ENCODE measurements at regions not wholly inside any gene's neighbourhood (a gene's known extent, or its start where the extent isn't known, plus 50 kb on each side); places are given as distances from the start of the nearest gene placed in this dataset.

DNA sequence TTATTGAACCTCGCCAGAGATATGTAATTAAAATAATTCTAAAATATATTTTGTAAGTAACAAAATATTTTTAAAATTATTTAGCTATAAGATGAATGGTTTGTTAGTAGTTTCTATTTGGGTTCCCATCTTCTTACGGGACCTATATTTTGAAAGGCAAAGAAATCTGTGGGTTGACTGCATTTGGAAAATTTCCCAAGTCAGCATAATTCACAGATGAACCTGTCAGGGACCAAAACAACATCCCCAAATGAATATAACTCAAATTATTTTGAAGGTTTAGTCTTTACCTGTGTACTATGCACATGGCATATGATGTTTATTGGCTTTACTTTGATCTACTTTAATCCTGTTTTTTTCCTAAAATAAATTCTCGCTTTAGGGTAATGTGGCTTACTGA lies 607.4 kb upstream of the JAG1 start:
- DNase-seq (ENCODE audit: low read depth in 2 of 2), result no peak

DNA sequence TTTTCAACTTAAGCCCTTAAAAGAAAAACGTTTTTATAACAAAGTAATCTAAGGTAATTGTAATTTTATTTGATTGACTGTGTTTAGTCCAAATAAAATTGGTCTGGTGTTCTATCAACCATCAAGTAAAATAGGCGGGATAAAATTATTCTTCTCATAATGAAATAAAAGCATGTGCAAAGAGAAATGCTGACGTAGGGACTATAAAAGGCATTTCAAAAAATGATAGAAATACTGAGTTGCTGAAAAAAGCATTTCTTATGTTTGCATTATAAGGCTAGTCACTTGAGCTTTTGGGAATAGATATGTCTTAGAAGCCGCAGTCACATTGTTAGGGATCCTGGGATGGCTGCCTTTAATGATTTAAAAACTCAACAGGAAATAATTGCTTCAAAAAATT lies 608.0 kb upstream of the JAG1 start:
- DNase-seq (ENCODE audit: low read depth in 2 of 2), result no peak

DNA sequence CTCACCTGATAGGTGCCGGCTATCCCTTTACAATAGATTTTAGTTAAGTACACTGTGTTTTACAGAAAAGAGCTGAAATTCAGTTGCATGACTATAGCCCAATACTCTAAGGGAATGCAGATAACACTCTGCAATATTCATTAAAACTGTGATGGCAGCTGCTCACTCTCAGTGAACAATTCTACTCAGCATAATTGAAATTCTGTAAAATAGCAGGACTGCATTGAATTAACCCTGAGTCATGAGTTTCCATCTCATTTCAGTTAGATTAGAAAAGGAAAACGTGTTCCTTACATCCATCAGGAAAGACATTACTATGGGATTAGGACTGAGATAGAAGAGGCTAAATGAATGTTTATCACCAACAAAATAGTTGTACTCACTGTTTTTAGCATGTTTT lies 613.3 kb upstream of the JAG1 start:
- DNase-seq (ENCODE audit: low read depth in 2 of 2), result no peak

DNA sequence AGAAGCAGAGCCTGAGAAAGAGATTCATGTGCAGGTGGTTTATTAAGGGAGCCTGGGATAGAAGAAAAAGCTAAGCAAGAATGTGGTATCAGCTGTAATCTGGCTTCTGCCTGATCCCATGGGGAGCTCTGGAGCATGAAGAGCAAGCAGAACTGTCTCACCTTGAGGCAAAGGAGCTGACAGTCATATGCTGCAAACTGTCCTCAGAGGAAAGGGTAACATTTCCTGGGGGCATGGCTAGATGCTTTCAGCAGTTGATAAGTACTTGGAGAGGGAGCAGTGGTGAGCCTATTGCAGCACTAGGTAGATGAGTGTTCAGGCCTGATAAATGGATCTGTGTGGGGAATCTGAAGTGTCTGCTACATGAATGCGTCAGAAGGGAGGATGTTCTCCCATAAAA lies 621.5 kb upstream of the BTBD3 start:
- DNase-seq (ENCODE audit: low read depth in 2 of 2), result no peak

DNA sequence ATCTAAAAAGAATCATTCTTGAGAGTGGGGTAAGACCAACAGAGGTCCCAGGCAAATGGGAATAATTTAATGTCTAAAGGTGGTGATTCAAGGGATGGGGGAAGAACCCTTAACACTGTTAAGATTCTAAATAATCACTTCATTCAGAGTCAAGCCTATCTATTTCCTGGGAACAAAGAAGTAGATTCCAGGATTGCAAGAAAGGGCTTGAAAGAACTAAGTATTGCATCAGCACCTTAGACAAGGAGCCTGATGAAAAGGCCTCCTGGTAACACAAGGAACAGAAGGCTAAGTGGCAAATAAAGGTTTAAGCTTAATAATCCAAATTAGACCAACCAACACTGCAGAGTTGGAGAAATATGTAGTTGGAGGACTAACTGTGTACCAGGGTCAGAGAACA lies 620.7 kb upstream of the BTBD3 start:
- no peak for DNase-seq (ENCODE audit: low read depth in 2 of 2)

DNA sequence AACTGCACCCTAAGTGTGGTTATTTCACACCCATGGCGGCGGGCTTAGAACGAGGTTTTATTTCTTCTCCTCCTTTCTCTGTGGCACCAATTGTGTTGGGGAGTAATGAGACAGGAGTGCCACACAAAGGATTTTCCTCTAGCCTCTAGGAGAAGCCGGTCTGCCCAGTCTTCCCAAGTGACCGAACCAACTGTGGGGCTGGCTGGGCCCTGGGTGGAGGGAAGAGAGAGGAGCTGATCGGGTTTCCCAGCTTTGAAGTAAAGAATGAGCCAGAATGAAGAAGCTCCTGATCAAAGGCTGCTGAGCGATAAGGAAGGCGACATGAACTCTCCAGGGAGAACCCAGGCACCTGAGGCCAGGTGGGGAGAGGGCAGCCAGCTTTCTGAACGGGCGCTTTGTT lies 616.0 kb upstream of the BTBD3 start:
- no peak for DNase-seq (ENCODE audit: low read depth in 2 of 2)

DNA sequence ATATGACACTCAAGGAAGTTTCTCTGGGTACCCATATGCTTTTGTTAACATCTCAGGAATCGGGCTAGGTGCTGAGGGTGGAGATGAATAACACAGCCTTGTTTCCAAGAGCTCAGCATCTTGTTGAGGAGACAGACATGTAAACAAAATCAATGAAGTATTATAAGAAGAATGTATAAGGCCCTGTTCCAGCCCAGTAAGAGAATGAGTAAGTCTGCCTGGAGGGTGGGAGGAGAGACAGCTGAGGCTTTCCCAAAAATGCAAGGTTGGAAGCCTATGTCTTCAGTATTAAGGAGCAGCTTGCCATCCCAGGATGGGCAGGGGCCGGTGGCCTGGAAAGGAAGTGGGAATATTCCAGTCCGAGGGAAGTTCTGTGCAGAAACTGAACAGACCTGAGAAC lies 615.3 kb upstream of the BTBD3 start:
- DNase-seq (ENCODE audit: low read depth in 2 of 2), result no peak

DNA sequence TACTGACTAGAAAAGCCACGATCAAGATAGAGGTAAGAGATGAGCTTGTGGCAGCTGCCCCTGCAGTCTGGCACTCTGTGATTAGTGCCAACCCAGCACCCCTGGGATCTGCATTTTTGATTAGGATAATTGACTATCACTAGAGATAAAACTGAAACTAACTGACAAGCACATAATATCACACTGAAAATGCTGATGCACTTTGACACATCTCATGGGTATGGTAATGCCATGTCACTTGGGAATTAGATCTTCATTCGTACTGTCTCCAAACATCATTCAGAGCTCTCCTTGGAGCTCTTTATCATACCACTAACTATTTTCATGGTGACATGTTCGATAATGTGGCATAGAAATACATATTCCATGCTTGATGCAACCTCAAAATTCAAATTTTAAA lies 612.9 kb upstream of the BTBD3 start:
- no peak for DNase-seq (ENCODE audit: low read depth in 2 of 2)

DNA sequence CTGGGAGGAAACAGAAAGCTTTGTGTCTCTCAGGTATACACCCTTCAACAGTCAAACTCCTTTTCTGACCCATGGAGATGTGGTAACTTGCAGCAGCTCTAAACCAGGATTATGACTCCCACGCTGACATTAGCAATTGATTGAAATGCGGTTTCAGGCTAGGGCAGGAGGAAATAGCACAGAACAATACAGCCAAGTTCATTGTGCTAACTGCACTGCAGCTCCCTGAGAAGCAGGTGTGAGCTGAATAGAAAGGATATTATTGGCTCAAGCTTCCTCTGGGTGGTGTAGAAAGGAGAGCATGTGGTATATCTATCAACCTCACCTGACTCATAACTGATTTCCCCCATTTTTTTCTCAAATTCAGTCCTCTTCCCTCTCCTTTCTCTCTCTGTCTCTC lies 612.3 kb upstream of the BTBD3 start:
- no peak for DNase-seq (ENCODE audit: low read depth in 2 of 2)

DNA sequence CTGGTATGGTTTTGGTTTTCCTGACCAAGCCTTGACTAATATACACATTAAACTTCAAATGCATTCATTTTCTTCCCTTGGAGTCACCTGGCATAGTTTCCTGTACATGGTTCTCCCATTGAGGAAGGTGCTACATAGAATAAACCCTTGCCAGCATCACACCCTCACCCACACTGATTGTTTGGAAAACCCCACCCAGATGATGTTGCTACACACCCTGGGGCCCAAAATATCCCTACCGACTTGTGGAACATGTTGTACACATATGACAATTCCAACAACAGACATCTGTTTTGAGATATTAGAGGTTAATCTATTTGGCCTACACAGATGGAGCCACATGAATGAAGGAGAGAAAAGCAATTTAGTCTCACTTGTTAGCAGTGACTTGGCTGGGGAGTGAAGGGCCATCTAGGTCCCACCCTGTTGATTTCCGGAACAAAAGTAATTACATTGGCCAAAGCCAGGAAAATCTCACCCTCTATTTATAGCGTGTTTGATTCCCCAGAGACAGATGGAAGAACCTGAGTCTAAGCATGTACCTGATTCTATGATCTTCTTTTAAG lies 606.0 kb upstream of the BTBD3 start:
- no peak for DNase-seq (ENCODE audit: low read depth in 2 of 2)

DNA sequence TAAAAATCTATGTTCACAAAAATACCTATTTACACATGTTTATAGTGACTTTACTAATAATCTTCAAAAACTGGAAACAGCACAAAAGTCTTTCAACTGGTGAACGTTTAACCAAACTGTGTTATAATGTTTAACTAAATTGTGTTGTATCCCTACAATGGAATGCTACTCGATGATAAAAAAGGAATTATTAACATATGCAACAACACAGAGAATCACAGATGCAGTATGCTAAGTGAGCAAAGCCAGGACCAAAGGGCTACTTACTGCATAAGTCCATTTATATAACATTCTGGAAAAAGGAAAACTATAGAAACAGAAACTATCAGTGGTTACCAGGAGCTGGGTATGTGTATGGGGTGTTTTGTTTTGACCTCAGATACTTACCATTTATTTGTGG lies 602.2 kb upstream of the BTBD3 start:
- DNase-seq (ENCODE audit: low read depth in 2 of 2), result no peak

DNA sequence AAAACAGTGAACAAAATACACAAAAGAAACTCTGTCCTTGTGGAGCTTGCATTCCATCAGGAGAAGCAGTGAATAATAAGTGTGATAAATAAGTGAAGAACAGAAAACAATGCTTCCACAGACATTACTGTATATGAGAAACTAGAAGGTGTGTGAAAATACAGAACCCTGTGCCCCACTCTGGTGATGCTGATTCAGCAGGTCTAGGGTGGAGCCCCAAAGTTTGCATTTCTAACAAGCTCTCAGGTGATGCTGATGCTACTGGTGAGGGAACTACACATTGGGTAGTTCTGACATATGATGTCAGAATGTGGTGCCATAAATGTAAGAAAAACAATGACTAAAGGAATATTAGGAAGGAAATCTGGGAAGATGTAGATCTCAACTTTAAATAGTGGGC lies 601.4 kb upstream of the BTBD3 start:
- no peak for DNase-seq (ENCODE audit: low read depth in 2 of 2)

DNA sequence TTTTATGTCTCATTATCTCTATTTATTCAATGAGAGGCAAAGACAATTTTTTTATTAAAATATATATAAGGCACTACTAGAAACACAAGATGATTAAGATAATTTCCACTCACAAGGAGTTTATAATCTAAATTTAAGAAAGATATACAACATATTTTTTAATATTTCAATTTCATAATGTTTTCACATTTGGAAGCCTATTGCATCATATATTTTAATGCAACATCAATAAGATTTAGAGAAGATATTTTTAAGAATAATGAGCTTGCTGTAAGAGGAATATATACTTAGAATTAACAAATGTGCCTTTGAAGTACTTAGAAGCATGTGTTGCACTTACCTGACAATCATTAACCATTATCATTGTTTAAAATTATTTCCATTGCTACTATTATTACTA lies 597.7 kb upstream of the BTBD3 start:
- DNase-seq (ENCODE audit: low read depth in 2 of 2), result no peak

DNA sequence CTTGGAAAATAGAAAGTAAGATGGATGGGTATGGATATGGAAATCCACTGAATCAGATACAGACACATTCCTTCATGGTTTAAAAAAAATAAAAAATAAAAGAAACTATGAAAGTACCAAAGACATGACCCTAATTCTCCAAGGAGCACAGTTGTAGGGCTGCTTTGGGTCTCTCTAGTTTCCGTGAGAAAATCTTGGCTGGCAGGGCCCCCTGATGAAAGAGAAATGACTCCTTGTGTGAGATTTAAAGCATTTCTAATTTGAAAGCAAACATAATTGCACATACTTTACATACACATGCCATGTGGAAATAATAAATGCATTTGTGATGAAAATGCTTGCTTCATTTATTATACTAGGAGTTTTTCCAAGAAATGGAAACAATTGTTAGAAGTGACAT lies 593.9 kb upstream of the BTBD3 start:
- no peak for DNase-seq (ENCODE audit: low read depth in 2 of 2)

DNA sequence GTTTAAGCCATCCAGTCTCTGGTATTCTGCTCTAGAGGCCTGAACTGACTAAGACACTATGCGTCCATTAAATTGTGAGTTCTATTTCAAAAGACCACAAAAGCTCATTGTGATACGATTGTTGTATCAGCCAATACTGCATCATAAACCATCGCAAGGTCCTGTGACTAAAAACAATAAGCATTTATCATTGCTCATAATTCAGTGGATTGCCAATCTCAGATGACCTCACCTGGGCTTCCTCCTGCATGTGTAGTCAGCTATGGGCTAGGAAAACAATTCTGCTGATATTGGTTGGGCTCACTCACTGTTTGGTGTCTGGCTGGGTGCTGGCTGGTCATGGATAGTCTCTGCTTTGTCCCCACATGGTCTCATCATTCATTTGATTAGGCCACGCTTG lies 592.7 kb upstream of the BTBD3 start:
- no peak for DNase-seq (ENCODE audit: low read depth in 2 of 2)

DNA sequence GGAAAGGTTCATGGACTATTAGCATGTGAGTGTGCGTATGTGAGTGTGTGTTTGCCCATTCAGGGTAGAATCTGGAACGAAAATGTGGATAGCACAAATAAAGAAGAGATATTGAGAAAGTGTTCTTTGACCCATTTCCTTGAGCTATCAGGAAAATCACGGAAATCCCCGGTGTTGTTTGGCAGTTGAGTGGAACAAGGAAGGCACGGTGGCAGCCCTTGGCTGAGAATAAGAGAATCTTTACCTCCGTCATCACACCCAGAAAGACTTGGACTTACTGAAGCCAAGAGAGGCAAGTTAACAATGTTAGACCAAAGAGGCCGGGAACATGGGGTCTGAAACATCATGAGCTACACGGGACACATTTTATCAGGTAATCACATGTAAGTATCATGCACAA lies 588.9 kb upstream of the BTBD3 start:
- DNase-seq (ENCODE audit: low read depth in 2 of 2), result no peak

DNA sequence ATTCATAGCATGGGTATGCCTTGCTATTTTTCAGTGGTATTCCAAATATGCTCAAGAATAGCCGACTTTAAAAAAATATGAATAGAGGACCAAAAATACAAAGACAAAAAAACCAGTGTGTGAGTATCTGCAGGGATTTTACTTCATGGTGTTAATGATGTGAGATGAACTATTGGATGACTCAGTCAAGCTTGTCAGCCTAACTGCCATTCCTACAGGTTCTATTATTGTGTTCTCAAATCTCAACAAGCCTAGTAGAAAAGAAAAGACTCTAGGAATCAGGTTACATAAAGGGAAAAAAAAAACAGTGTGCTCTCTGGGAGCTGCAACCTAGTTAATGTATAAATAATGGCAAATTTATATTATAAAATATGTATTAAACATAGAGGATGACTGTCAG lies 588.4 kb upstream of the BTBD3 start:
- no peak for DNase-seq (ENCODE audit: low read depth in 2 of 2)

DNA sequence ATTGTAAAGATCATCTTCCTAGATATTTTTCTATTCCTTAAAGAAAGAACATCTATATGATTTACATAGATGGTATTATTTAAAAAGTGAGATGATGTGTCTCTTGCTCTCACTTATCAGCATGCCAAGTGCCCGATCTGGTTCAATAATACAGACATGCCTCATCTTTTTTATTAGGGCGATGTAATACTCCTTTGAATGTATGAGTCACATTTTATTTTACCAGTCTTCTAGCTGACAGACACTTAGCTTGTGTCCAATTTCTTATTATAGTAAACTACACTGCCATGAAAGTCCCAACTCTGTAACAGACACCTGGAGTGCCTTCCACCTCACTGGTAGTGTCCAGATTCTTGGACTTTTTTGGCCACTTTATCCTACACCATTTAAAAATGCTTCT lies 586.6 kb upstream of the BTBD3 start:
- DNase-seq (ENCODE audit: low read depth in 2 of 2), result no peak

DNA sequence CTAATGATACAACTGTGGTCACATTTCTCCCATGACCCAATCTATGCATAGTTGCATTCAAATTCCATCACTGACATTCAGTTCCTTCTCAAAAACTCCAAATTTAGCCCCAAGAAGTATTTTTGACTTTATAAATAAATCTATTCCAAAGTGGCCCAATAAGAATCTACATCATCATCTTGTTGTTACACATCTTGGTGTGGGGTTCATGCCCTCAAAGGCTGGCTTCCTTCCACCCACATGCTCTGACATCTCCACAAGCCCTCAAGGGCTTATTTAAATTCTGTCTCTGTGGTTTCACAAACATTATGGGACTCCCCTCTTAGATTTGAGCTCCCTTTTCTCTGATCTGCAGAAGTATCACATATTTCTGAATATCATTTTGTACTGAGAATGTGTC lies 585.3 kb upstream of the BTBD3 start:
- DNase-seq (ENCODE audit: low read depth in 2 of 2), result no peak

DNA sequence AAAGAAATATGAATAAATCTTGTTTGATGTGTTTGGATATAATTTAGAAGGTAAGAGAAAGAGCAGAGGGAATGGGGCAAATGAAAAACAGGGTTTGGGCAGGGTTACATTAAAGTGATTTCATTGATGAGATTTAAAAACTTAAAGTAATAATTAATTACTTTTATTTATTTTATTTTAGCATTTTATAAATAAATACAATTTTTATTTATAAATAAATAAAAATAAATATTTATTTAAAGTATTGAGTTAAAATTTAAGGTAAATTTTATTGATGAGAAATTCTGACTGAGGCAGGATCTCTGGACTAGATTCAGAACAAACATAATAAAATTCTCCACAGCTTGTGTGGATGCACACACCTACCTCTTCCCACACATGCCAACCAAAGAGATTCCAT lies 584.1 kb upstream of the BTBD3 start:
- DNase-seq (ENCODE audit: low read depth in 2 of 2), result no peak

DNA sequence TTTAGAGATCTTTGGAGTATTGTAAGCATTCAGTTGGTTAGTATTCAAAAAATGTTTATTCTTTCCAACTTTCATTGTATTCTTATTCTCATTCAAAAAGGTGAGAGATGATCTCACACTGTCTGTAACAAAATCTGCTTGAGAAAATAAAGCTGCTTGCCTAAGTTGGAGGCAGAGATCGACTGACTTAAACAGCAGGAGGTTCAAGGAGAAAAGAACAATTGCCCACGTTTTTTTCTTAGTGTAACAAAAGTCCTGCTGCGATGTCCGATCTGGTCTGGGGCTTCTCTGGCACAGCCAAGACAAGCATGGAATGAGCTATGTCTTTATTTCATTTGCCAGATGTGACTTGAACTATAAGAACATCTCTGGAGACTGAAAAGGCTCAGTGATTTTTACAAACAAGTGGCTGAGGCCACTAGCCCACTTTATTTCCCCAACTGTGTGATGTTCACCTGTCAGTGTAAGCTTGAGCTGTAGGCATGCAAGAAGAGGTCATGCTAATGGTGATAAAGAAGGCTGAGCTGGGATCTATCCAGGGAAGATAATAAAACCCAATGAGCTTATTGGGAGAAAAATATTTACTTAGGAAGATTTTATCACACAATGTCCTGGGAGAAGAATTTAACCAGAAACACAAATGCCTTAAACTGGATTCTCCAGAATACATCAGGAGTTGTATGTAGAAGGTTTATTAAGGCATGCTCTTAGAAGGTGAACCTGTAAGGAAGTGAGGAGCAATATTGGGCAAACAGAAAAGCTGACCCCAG lies 580.1 kb upstream of the BTBD3 start:
- no peak for DNase-seq (ENCODE audit: low read depth in 2 of 2)

DNA sequence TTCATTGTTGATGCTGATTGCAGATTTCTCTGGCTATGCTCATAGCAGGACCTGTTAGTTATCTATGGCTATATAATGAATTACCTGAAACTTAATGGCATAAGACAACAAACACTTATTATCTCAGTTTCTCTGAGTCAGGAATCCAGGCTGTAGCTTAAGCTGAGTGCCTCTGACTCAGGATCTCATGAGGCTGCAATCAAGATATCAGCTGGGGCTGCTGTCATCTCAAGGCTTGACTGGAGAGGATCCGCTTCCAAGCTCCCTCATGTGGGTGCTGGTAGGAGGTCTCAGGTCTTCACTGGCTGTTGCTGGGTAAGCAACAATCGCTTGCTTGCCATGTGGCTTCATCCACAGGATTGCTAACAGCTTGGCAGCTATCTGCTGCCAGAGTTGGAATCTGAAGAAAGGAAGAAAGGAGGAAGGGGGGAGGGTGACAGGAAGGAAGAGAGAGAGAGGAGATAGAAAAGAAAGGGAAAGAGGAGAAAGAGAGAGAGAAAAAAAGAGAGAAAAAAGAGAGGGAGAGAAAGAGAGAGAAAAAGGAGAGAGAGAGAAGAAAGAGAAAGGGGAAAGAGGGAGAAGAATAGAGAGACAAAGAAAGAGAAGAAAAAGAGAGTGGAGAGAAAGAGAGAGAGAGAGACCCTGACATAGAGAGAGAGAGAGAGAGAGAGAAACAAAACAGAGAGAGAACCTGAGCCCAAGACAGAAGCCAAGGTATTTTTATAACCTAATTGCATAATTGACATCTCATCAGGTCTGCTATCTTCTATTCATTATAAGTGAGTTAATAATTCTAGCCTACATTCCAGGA lies 579.0 kb upstream of the BTBD3 start:
- DNase-seq (ENCODE audit: low read depth in 2 of 2), result no peak

DNA sequence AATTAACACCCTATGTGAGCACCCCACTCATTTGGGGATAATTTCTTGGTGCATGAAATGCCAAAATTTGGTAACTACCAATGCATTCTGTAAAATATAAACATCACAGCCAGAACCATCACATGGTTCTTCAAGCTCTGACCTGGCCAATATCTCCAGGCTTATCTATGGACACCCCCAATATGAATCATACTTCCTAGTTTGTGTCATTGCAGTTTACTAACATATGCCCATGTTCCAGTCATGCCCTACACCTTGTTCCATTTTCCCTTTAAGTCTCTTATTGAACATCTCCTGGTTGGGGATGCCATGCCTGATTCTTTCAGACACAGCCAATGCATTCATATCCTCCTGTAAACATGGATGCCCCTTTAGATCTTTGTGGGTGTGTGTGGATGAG lies 572.8 kb upstream of the BTBD3 start:
- DNase-seq (ENCODE audit: low read depth in 2 of 2), result no peak
